Natural killer cell (primary cell): ENCODE measurements at regions not wholly inside any gene's neighbourhood (a gene's known extent, or its start where the extent isn't known, plus 50 kb on each side); places are given as distances from the start of the nearest gene placed in this dataset.

Source experiments
- ATAC-seq, 3 donors: fragments of 150-1000 bp in 2 of 3; fragments of 200-7000 bp in 1 of 3; cut with Tn5 transposase; 1 replicate in 1 of 3; 2 replicates in 2 of 3; pipeline ENCODE4 v1.10.0; 2021; ENCODE audit warnings: mild to moderate bottlenecking in 2 of 3, moderate library complexity in 2 of 3
- DNase-seq, 2 donors: peaks; one replicate each; pipeline versions ENCODE4 v3.0.0 to v3.0.0-alpha.2; 2013 to 2021; ENCODE audit warnings: mixed read lengths in 1 of 2
- H3K27ac ChIP-seq: one replicate; pipeline ENCODE4 v1.5.1; 2013; ENCODE audit warnings: mild to moderate bottlenecking, low read length
- H3K27me3 ChIP-seq: one replicate; pipeline ENCODE4 v1.6.1; 2013; ENCODE audit warnings: low read length; ENCODE audit not compliant: control insufficient read depth, insufficient read depth
- H3K36me3 ChIP-seq: one replicate; pipeline ENCODE4 v1.6.1; 2013; ENCODE audit warnings: low read length; ENCODE audit not compliant: control insufficient read depth, insufficient read depth
- H3K4me1 ChIP-seq: one replicate; pipeline ENCODE4 v1.6.1; 2013; ENCODE audit warnings: low read length; ENCODE audit not compliant: control insufficient read depth, insufficient read depth
- H3K4me3 ChIP-seq: one replicate; pipeline ENCODE4 v1.5.1; 2013; ENCODE audit warnings: low read length
- H3K9me3 ChIP-seq: one replicate; pipeline ENCODE4 v1.6.1; 2013; ENCODE audit warnings: low read length; ENCODE audit not compliant: control insufficient read depth, insufficient read depth
- H3K27ac Mint-ChIP-seq, 2 donors: one replicate each; pipeline ENCODE4 v1.8.0; 2022; ENCODE audit warnings: mild to moderate bottlenecking in 2 of 2, mixed read lengths in 2 of 2, moderate library complexity in 1 of 2
- H3K27me3 Mint-ChIP-seq, 2 donors: one replicate each; pipeline ENCODE4 v1.8.0; 2022; ENCODE audit warnings: low read depth in 2 of 2, mixed read lengths in 2 of 2
- H3K36me3 Mint-ChIP-seq: one replicate; pipeline ENCODE4 v1.8.0; 2022; ENCODE audit warnings: mixed read lengths
- H3K4me1 Mint-ChIP-seq, 2 donors: one replicate each; pipeline ENCODE4 v1.8.0; 2022; ENCODE audit warnings: mixed read lengths in 2 of 2
- H3K4me3 Mint-ChIP-seq: one replicate; pipeline ENCODE4 v1.8.0; 2022; ENCODE audit warnings: mild to moderate bottlenecking, moderate library complexity, mixed read lengths
- H3K9me3 Mint-ChIP-seq, 2 donors: one replicate each; pipeline ENCODE4 v1.8.0; 2022; ENCODE audit warnings: mixed read lengths in 2 of 2
- CTCF ChIP-seq: fragments of 200-600 bp; IDR thresholded peaks from one replicate; pipeline ENCODE4 v1.8.0; 2022; ENCODE audit warnings: antibody characterized with exemption
- WGBS: methylation state at CpG from one replicate; pipeline ENCODE4 v1.1.7; 2013; ENCODE audit warnings: missing lambda C conversion rate; ENCODE audit not compliant: insufficient coverage; 5-methylcytosine and 5-hydroxymethylcytosine counted together
- intact Hi-C: fragments of 100-400 bp; cut with micrococcal nuclease; formaldehyde crosslinking; loops from one replicate; pipeline ENCODE4 v1.14.2; 2022

GRCh38 chr2:42931146-42931817, 138.9 kb upstream of the HAAO start:
- no peak for TF ChIP-seq CTCF
- Histone ChIP-seq H3K9me3 (no peaks in the 10 kb centered on the region), H3K27ac (no peak overlapping the region), H3K4me1 (peaks cover 32% of the 10 kb centered on the region), H3K27me3 (no peaks in the 10 kb centered on the region), H3K36me3 (no peaks in the 10 kb centered on the region), H3K4me3 (no peak overlapping the region)
- Mint-ChIP-seq H3K9me3 (no peaks in the 10 kb centered on the region), H3K36me3 (no peaks in the 10 kb centered on the region), H3K4me3 (no peak overlapping the region), H3K27ac (no peak overlapping the region), H3K4me1 (peaks cover 0 to 8% of the 10 kb centered on the region in 2 donors), H3K27me3 (no peaks in the 10 kb centered on the region)
- no peak for DNase-seq
- 31% methylated on average over 8 of the region's 8 CpGs for WGBS
- ATAC-seq = no peak
- intact Hi-C loops = no loop called here

GRCh38 chr2:42930025-42930581, 137.7 kb upstream of the HAAO start:
- H3K27ac ChIP-seq = no peak overlapping the region
- no peak for TF ChIP-seq CTCF
- peaks cover 26% of the 10 kb centered on the region for H3K4me1 ChIP-seq
- H3K36me3 Mint-ChIP-seq = no peaks in the 10 kb centered on the region
- no peaks in the 10 kb centered on the region for H3K9me3 ChIP-seq
- ATAC-seq = no peak
- WGBS = 51% methylated on average over 4 of the region's 5 CpGs
- peaks cover 0 to 8% of the 10 kb centered on the region in 2 donors for H3K4me1 Mint-ChIP-seq
- intact Hi-C loops = no loop called here
- H3K4me3 Mint-ChIP-seq = no peak overlapping the region
- no peak overlapping the region for H3K27ac Mint-ChIP-seq
- no peaks in the 10 kb centered on the region for H3K27me3 ChIP-seq
- no peaks in the 10 kb centered on the region for H3K36me3 ChIP-seq
- no peak overlapping the region for H3K4me3 ChIP-seq
- H3K9me3 Mint-ChIP-seq = no peaks in the 10 kb centered on the region
- no peaks in the 10 kb centered on the region for H3K27me3 Mint-ChIP-seq
- DNase-seq = no peak

GRCh38 chr2:42929546-42930024, 137.2 kb upstream of the HAAO start:
- H3K27me3 ChIP-seq = no peaks in the 10 kb centered on the region
- no peaks in the 10 kb centered on the region for H3K36me3 ChIP-seq
- peaks cover 22% of the 10 kb centered on the region for H3K4me1 ChIP-seq
- no peak overlapping the region for H3K27ac Mint-ChIP-seq
- intact Hi-C loops = no loop called here
- H3K36me3 Mint-ChIP-seq = no peaks in the 10 kb centered on the region
- no peak overlapping the region for H3K4me3 Mint-ChIP-seq
- no peaks in the 10 kb centered on the region for H3K9me3 ChIP-seq
- DNase-seq (no peak), ATAC-seq (no peak)
- H3K9me3 Mint-ChIP-seq = no peaks in the 10 kb centered on the region
- no peak for TF ChIP-seq CTCF
- no peak overlapping the region for H3K4me3 ChIP-seq
- 97% methylated on average over 4 of the region's 4 CpGs for WGBS
- H3K27ac ChIP-seq = no peak overlapping the region
- H3K27me3 Mint-ChIP-seq = no peaks in the 10 kb centered on the region
- peaks cover 0 to 8% of the 10 kb centered on the region in 2 donors for H3K4me1 Mint-ChIP-seq
